ENCODE measurements at regions not wholly inside any gene's neighbourhood (a gene's known extent, or its start where the extent isn't known, plus 50 kb on each side); places are given as distances from the start of the nearest gene placed in this dataset.

DNA sequence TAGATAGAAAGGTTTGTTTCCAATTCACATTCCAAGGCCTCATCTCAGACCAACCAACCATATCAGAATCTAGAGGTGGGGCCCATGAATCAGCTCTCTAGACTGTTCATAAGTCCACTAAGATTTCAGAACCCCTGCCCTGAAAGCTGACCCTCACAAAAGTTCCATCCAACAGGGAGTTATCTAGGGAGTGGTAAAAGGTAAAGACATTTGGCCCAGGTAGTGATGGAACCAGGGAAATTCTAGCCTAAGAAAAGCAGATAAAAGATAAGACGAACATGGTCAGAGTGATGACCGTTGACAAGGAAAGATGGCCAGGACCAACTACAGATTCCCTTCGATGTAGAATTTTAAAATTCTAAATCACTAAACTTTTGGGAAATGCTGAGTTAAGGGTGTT, 198.0 kb upstream of the NEBL start:
- no peaks in the 10 kb centered on the region for H3K4me1 ChIP-seq (replicated peaks in 1 of 4; ENCODE audit: control insufficient read depth in 3 of 4, insufficient read depth in 4 of 4, low read length in 3 of 4)
- FAIRE-seq (no peak), DNase-seq (ENCODE audit: low read depth in 1 of 2, low spot score in 2 of 2) (no peak)
- no peak overlapping the region for H3K23ac ChIP-seq (ENCODE audit: insufficient read length)
- H2BK5ac ChIP-seq (ENCODE audit: low read depth, low read length) = no peak overlapping the region
- H2AFZ ChIP-seq (ENCODE audit: low read length) = no peak overlapping the region
- no peak overlapping the region for H3K4ac ChIP-seq (replicated peaks; ENCODE audit: insufficient read length, low read depth, low read length)
- no peaks in the 10 kb centered on the region for H3K9me3 ChIP-seq (ENCODE audit: insufficient read depth in 2 of 2, low read depth in 1 of 2, low read length in 1 of 2)
- H3K4me3 ChIP-seq (ENCODE audit: extremely low read depth in 1 of 4, insufficient read depth in 2 of 4, low read depth in 3 of 4, low read length in 4 of 4) = no peak overlapping the region
- no peak overlapping the region for H3K27ac ChIP-seq (ENCODE audit: low read depth, low read length)
- H3K79me1 ChIP-seq (ENCODE audit: low read depth, low read length) = no peaks in the 10 kb centered on the region
- H3K9ac ChIP-seq (replicated peaks in 1 of 4; ENCODE audit: extremely low read depth in 1 of 4, low read depth in 3 of 4, low read length in 3 of 4) = no peak overlapping the region
- TF ChIP-seq CHD2 (IDR thresholded peaks at IDR 0.05; ENCODE audit: low read length) = no peak
- no peak overlapping the region for H3K56ac ChIP-seq (replicated peaks; ENCODE audit: insufficient read length, low read depth, low read length)
- no peaks in the 10 kb centered on the region for H3K23me2 ChIP-seq (ENCODE audit: low read depth, low read length)
- no peak overlapping the region for H3K18ac ChIP-seq (ENCODE audit: extremely low read depth, low read length)
- H3K79me2 ChIP-seq (ENCODE audit: control insufficient read depth in 1 of 2, insufficient read depth in 2 of 2, low read length in 2 of 2) = no peaks in the 10 kb centered on the region
- H4K20me1 ChIP-seq (replicated peaks in 1 of 2; ENCODE audit: control insufficient read depth in 1 of 2, insufficient read depth in 2 of 2, low read length in 2 of 2) = peaks cover 0 to 1% of the 10 kb centered on the region in 2 experiments
- H2BK120ac ChIP-seq (replicated peaks; ENCODE audit: low read depth, low read length) = no peak overlapping the region
- no peak overlapping the region for H2BK12ac ChIP-seq (ENCODE audit: low read depth, low read length)
- no peak overlapping the region for H4K8ac ChIP-seq (ENCODE audit: extremely low read depth, insufficient read depth, low read length)
- CTCF ChIA-PET (ENCODE audit: partially characterized antibody) = interaction anchor here (0.9 to 1.3 kb wide), 2 partner anchors 22 to 174 kb away, joined by 3 to 4 read pairs; no protein-coding TSS in a partner anchor
- no peak overlapping the region for H2BK15ac ChIP-seq (ENCODE audit: low read length)
- no peak overlapping the region for H2AK5ac ChIP-seq (ENCODE audit: low read depth, low read length)
- H3K27me3 ChIP-seq (replicated peaks in 1 of 4; ENCODE audit: control insufficient read depth in 3 of 4, extremely low read depth in 1 of 4, insufficient read depth in 3 of 4, low read length in 3 of 4) = no peaks in the 10 kb centered on the region
- 93% methylated on average over 3 of the region's 3 CpGs; no CpG with 5 or more reads in 1 of the 2 experiments for WGBS, 2 experiments (ENCODE audit: extremely low coverage in 1 of 2, insufficient coverage in 1 of 2, insufficient read length in 1 of 2, insufficient replicate concordance in 2 of 2, low coverage in 1 of 2, low lambda C conversion rate in 2 of 2, missing lambda C conversion rate in 1 of 2)
- no peak overlapping the region for H4K91ac ChIP-seq (replicated peaks; ENCODE audit: insufficient read length, low read length)
- no peak overlapping the region for H3K4me2 ChIP-seq (ENCODE audit: insufficient read depth in 1 of 2, low read depth in 2 of 2, low read length in 2 of 2)
- H4K5ac ChIP-seq (ENCODE audit: insufficient read length, low read depth, low read length) = no peak overlapping the region
- no peaks in the 10 kb centered on the region for H3K36me3 ChIP-seq (ENCODE audit: control insufficient read depth in 2 of 4, insufficient read depth in 4 of 4, low read length in 3 of 4)
- no peak overlapping the region for H2BK20ac ChIP-seq (ENCODE audit: low read length)
- H3K14ac ChIP-seq (ENCODE audit: insufficient read length) = no peak overlapping the region
- POLR2A ChIA-PET (ENCODE audit: partially characterized antibody) = no interaction called here
